Uterus (tissue), 3 donors: ENCODE measurements at regions not wholly inside any gene's neighbourhood (a gene's known extent, or its start where the extent isn't known, plus 50 kb on each side); places are given as distances from the start of the nearest gene placed in this dataset.

ENCODE experiments used
- DNase-seq, 2 donors: peaks; one replicate each; pipeline ENCODE4 v3.0.0-alpha.2; 2019 to 2020
- H3K27ac ChIP-seq, 2 donors: fragments of 200-600 bp; sonication (generic); 1 replicate in 1 of 2; 2 replicates in 1 of 2; pipeline ENCODE4 v1.5.1; 2016 to 2018
- H3K27me3 ChIP-seq, 2 donors: fragments of 200-600 bp; sonication (generic); one replicate each; pipeline ENCODE4 v1.5.1; 2018 to 2019; ENCODE audit warnings: control low read depth in 1 of 2
- H3K36me3 ChIP-seq, 2 donors: fragments of 200-600 bp; sonication (generic); one replicate each; pipeline ENCODE4 v1.5.1; 2019; ENCODE audit warnings: control low read depth in 1 of 2
- H3K4me1 ChIP-seq, 2 donors: fragments of 200-600 bp; sonication (generic); one replicate each; pipeline ENCODE4 v1.5.1; 2018 to 2019; ENCODE audit warnings: control low read depth in 1 of 2
- H3K4me3 ChIP-seq, 2 donors: fragments of 200-600 bp; sonication (generic); 1 replicate in 1 of 2; 2 replicates in 1 of 2; pipeline ENCODE4 v1.5.1; 2018 to 2019; ENCODE audit warnings: mild to moderate bottlenecking in 1 of 2
- H3K9me3 ChIP-seq, 2 donors: fragments of 200-600 bp; sonication (generic); one replicate each; pipeline ENCODE4 v1.5.1; 2019; ENCODE audit warnings: control low read depth in 1 of 2
- POLR2A ChIP-seq, 2 donors: fragments of 450-650 bp; IDR thresholded peaks; one replicate each; pipeline ENCODE4 v1.6.1; 2016; ENCODE audit warnings: antibody characterized with exemption in 2 of 2, mild to moderate bottlenecking in 1 of 2, moderate library complexity in 1 of 2
- intact Hi-C: fragments of 100-400 bp; cut with DNase I; formaldehyde crosslinking; loops from one replicate; pipeline ENCODE4 v1.15.1; 2023; ENCODE audit warnings: low total_unique reads
- TF ChIP-seq, protein P1 (sequence below), 4 experiments: fragments of 200-600 bp in 2 of 4; fragments of 450-650 bp in 2 of 4; sonication (generic) in 2 of 4; IDR thresholded peaks; one replicate each; pipeline ENCODE4 v1.5.1; 2016 to 2019; ENCODE audit warnings: antibody characterized with exemption in 4 of 4, mild to moderate bottlenecking in 2 of 4, moderate library complexity in 1 of 4
- donor health status: DM: yes; HTN: yes; CAD: no.

DNA sequence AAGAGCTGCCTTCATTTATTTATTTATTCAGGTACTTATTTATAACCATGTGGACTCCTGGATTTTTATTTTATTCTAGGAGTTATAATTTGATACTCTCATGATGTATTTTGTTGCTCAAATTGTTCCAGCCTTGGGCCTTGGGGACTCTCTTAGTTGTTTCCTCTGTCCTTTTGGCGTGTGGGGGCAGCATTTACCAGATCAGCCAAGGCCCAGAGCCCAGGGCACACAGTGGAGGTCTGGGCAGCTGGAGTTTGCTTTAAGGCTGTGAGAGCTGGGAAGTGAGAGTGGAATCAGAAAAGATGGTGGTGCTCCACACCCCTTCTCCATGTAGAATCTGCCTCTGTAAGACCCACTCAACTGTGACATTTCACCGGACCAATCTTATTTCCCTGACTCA is 398.9 kb downstream of the RPS24 start:
- DNase-seq: no peak
- TF ChIP-seq, protein P1, sequence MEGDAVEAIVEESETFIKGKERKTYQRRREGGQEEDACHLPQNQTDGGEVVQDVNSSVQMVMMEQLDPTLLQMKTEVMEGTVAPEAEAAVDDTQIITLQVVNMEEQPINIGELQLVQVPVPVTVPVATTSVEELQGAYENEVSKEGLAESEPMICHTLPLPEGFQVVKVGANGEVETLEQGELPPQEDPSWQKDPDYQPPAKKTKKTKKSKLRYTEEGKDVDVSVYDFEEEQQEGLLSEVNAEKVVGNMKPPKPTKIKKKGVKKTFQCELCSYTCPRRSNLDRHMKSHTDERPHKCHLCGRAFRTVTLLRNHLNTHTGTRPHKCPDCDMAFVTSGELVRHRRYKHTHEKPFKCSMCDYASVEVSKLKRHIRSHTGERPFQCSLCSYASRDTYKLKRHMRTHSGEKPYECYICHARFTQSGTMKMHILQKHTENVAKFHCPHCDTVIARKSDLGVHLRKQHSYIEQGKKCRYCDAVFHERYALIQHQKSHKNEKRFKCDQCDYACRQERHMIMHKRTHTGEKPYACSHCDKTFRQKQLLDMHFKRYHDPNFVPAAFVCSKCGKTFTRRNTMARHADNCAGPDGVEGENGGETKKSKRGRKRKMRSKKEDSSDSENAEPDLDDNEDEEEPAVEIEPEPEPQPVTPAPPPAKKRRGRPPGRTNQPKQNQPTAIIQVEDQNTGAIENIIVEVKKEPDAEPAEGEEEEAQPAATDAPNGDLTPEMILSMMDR (IDR thresholded peaks at IDR 0.05): no peak
- TF ChIP-seq POLR2A (IDR thresholded peaks at IDR 0.05): no peak
- H3K27ac ChIP-seq: no peak overlapping the region
- no peaks in the 10 kb centered on the region for H3K36me3 ChIP-seq
- intact Hi-C loops: no loop called here
- no peaks in the 10 kb centered on the region for H3K9me3 ChIP-seq
- H3K27me3 ChIP-seq: no peaks in the 10 kb centered on the region
- H3K4me1 ChIP-seq: peaks cover 6 to 17% of the 10 kb centered on the region in 2 donors
- H3K4me3 ChIP-seq: no peak overlapping the region

DNA sequence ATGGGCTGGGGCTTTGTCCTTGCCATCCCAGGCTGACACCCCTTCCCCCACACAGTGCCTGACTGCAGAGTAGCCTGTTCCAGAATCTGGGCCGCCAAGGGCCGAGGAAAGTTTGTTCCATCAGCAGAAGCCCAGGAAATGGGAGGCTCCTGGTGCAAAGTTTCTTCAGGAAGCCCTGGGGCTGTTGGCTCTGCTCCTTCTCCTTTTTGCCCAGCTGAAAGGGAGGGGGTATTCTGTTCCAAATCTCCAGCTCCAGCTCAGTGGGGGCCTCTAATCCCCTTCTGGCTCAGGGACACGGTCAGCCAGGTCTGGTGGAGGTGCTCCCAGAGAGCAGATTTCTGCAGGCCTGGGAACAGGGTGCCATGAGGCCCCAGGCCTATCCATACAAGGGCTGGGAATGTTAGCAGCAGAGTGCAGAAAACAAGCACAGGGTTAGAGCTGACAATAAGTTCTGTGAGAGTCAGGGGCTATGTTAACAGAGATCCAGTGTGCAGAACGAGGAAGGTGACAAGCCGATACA is 399.5 kb downstream of the RPS24 start:
- H3K4me3 ChIP-seq: no peak overlapping the region
- no peaks in the 10 kb centered on the region for H3K27me3 ChIP-seq
- DNase-seq: no peak
- H3K4me1 ChIP-seq: peaks cover 7 to 17% of the 10 kb centered on the region in 2 donors
- H3K27ac ChIP-seq: no peak overlapping the region
- H3K9me3 ChIP-seq: no peaks in the 10 kb centered on the region
- no peak for TF ChIP-seq POLR2A (IDR thresholded peaks at IDR 0.05)
- TF ChIP-seq, protein P1 (IDR thresholded peaks at IDR 0.05): no peak
- intact Hi-C loops: no loop called here
- no peaks in the 10 kb centered on the region for H3K36me3 ChIP-seq

DNA sequence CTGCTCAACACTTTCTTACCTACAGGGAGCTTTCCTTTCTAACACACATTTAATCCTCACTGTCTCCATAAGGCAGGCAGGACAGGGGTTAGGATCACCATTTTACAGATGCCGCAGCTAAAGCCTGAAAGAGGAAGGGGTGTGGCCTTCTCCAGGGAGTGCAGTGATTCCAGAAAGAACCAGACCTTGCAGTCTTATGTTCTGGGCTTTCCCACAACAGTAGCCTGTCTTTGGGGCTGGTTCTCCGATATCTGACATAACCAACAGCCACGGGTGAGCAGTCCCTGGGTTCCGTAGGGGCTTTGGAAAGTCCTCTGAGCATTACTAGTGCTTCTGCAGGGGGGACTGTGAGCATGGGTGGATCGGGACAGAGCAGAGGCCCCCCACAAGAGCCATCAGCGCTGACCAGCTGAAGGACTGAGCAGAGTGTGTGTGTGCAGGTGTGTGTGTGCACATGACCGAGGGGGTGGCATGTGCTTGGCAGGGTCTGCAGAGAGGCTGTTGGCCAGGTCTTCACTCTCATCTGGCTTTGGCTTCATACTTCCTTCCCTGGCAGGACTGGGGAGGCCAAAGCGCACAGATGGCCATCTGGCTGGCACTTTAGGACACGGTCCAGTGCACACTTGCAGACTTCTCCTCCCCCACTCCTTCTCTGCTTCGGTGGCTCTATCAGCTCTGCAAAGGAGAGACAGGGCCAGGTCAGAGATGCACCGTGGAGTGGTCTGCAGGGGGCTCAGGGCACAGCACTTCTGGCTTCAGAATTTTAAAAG is 400.3 kb downstream of the RPS24 start:
- H3K27me3 ChIP-seq: no peaks in the 10 kb centered on the region
- H3K4me1 ChIP-seq: peaks cover 7 to 17% of the 10 kb centered on the region in 2 donors
- no peak for DNase-seq
- H3K36me3 ChIP-seq: no peaks in the 10 kb centered on the region
- no peak overlapping the region for H3K27ac ChIP-seq
- no peaks in the 10 kb centered on the region for H3K9me3 ChIP-seq
- intact Hi-C loops: no loop called here
- no peak overlapping the region for H3K4me3 ChIP-seq
- TF ChIP-seq, protein P1 (IDR thresholded peaks at IDR 0.05): no peak
- no peak for TF ChIP-seq POLR2A (IDR thresholded peaks at IDR 0.05)

DNA sequence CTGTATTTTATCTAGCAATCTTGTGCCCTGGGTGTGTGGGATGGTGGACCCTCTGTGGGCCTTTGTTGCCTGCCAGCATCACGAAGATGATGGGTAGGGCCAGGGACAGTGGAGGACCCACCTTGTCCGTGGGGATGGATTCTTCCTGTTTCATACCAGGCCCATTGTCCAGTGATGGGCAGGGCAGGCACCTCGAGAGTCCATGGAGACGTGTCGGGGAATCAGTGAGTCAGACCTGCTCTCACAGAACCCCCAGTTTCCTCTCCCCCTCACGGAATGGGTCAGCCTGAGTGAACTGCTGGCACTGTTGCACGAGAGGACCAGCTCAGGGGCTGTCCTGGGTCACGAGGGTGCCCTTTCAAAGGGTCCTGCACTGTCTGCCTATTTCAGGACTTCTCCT is 401.2 kb downstream of the RPS24 start:
- TF ChIP-seq POLR2A (IDR thresholded peaks at IDR 0.05): no peak
- TF ChIP-seq, protein P1 (IDR thresholded peaks at IDR 0.05): no peak
- no peak overlapping the region for H3K27ac ChIP-seq
- H3K4me3 ChIP-seq: no peak overlapping the region
- H3K4me1 ChIP-seq: peaks cover 7 to 17% of the 10 kb centered on the region in 2 donors
- no peaks in the 10 kb centered on the region for H3K27me3 ChIP-seq
- DNase-seq: no peak
- no peaks in the 10 kb centered on the region for H3K36me3 ChIP-seq
- no peaks in the 10 kb centered on the region for H3K9me3 ChIP-seq
- intact Hi-C loops: no loop called here

DNA sequence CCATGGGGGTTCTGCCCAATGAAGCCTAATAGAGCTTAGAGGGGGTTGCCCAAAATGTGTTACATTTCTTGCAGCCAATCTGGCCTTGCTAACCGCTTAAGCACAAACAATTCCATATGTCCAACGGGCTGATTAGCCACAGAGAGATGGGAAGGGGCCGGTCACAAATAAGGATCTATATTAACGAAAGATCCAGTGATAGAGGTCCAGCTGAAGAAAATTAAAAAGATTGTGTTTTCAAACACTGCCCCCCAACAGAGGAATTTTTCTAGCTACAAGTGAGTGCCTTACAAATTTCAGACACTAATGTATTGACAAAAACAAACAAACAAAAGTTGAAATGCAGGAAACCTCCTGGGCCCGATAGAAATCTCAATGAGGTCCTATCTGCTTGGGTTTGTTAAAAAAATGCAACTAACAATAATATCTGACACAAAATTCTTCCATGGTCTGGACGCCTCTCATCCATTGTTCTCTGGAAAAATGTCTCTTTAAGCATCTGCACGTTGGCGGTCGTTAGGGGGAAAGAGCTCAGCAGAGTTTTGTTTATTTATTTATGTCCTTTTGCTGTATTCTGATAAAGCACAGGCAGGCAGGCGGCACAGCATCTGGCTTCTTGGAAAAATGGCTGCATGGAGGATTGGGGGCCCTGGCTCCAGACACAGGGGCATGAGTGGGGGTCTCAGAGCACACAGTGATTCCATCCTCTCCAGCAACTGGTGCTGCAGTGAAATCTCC is 402.0 kb downstream of the RPS24 start:
- H3K27ac ChIP-seq: peak overlapping the region; percentile 52 to 63
- H3K36me3 ChIP-seq: no peaks in the 10 kb centered on the region
- DNase-seq: no peak
- H3K4me3 ChIP-seq: no peak overlapping the region
- H3K9me3 ChIP-seq: no peaks in the 10 kb centered on the region
- no peaks in the 10 kb centered on the region for H3K27me3 ChIP-seq
- TF ChIP-seq, protein P1 (IDR thresholded peaks at IDR 0.05): no peak
- no peak for TF ChIP-seq POLR2A (IDR thresholded peaks at IDR 0.05)
- H3K4me1 ChIP-seq: peaks cover 7 to 17% of the 10 kb centered on the region in 2 donors
- intact Hi-C loops: no loop called here
